Gastrocnemius medialis (tissue), 4 donors: ENCODE measurements at regions not wholly inside any gene's neighbourhood (a gene's known extent, or its start where the extent isn't known, plus 50 kb on each side); places are given as distances from the start of the nearest gene placed in this dataset.
A peak's percentile ranks its signal among the peaks of the same experiment; 100 is the strongest.

Experiments used
- ATAC-seq, 2 donors: fragments of 150-250 bp; one replicate each; pipeline ENCODE4 v1.9.1; 2016
- DNase-seq, 2 donors: peaks; one replicate each; pipeline ENCODE4 v3.0.0-alpha.2; 2019
- H3K27ac ChIP-seq, 4 donors: fragments of 200-600 bp; sonication (generic); 1 replicate in 1 of 4; 2 replicates in 3 of 4; pipeline ENCODE4 v1.5.1; 2016 to 2018; ENCODE audit warnings: mild to moderate bottlenecking in 2 of 4, moderate library complexity in 1 of 4
- H3K27me3 ChIP-seq, 3 donors: fragments of 200-600 bp; sonication (generic) in 2 of 3; 1 replicate in 1 of 3; 2 replicates in 2 of 3; pipeline versions ENCODE4 v1.5.1 to v1.6.0; 2016 to 2019; ENCODE audit warnings: mild to moderate bottlenecking in 1 of 3, moderate library complexity in 1 of 3
- H3K36me3 ChIP-seq, 2 donors: fragments of 200-600 bp; sonication (generic) in 1 of 2; one replicate each; pipeline ENCODE4 v1.5.1; 2017 to 2018
- H3K4me1 ChIP-seq, 2 donors: fragments of 200-600 bp; sonication (generic) in 1 of 2; one replicate each; pipeline ENCODE4 v1.5.1; 2016 to 2017; ENCODE audit warnings: mild to moderate bottlenecking in 2 of 2
- H3K4me3 ChIP-seq, 4 donors: fragments of 200-600 bp; sonication (generic) in 3 of 4; 1 replicate in 1 of 4; 2 replicates in 3 of 4; pipeline ENCODE4 v1.5.1; 2016 to 2019; ENCODE audit warnings: mild to moderate bottlenecking in 2 of 4
- H3K9me3 ChIP-seq, 3 donors: fragments of 200-600 bp; sonication (generic) in 2 of 3; 1 replicate in 1 of 3; 2 replicates in 2 of 3; pipeline ENCODE4 v1.5.1; 2016 to 2019
- POLR2A ChIP-seq, 2 donors: fragments of 450-650 bp; IDR thresholded peaks; one replicate each; pipeline ENCODE4 v1.6.1; 2017; ENCODE audit warnings: antibody characterized with exemption in 2 of 2, mild to moderate bottlenecking in 2 of 2, moderate library complexity in 2 of 2
- in situ Hi-C, 4 donors: fragments of 200-750 bp; cut with MboI; loops; one replicate each; pipeline versions ENCODE4 v1.15.0 to v1.8.0; 2017; ENCODE audit warnings: low sequenced_read_pairs in 4 of 4
- intact Hi-C: fragments of 100-400 bp; cut with DNase I; formaldehyde crosslinking; loops from one replicate; pipeline ENCODE4 v1.15.1; 2023; ENCODE audit warnings: low total_unique reads
- TF ChIP-seq, protein P1 (sequence below), 5 experiments: fragments of 450-650 bp in 3 of 5; fragments of 200-600 bp in 2 of 5; sonication (generic) in 2 of 5; IDR thresholded peaks in 4 of 5; conservative IDR thresholded peaks in 1 of 5; 1 replicate in 4 of 5; 2 replicates in 1 of 5; pipeline ENCODE4 v1.5.1; 2016 to 2019; ENCODE audit warnings: antibody characterized with exemption in 5 of 5, mild to moderate bottlenecking in 3 of 5, moderate library complexity in 3 of 5

GRCh38 chr15:69825941-69826818, 271.5 kb downstream of the TLE3 start:
- H3K27ac ChIP-seq = no peak overlapping the region
- intact Hi-C loops = no loop called here
- no peaks in the 10 kb centered on the region for H3K9me3 ChIP-seq
- no peak overlapping the region for H3K4me3 ChIP-seq
- no peaks in the 10 kb centered on the region for H3K4me1 ChIP-seq
- no peaks in the 10 kb centered on the region for H3K27me3 ChIP-seq
- no peaks in the 10 kb centered on the region for H3K36me3 ChIP-seq
- in situ Hi-C loops = no loop called here
- DNase-seq (no peak), ATAC-seq (no peak)
- TF ChIP-seq POLR2A (IDR thresholded peaks at IDR 0.05) = no peak
- TF ChIP-seq, protein P1, sequence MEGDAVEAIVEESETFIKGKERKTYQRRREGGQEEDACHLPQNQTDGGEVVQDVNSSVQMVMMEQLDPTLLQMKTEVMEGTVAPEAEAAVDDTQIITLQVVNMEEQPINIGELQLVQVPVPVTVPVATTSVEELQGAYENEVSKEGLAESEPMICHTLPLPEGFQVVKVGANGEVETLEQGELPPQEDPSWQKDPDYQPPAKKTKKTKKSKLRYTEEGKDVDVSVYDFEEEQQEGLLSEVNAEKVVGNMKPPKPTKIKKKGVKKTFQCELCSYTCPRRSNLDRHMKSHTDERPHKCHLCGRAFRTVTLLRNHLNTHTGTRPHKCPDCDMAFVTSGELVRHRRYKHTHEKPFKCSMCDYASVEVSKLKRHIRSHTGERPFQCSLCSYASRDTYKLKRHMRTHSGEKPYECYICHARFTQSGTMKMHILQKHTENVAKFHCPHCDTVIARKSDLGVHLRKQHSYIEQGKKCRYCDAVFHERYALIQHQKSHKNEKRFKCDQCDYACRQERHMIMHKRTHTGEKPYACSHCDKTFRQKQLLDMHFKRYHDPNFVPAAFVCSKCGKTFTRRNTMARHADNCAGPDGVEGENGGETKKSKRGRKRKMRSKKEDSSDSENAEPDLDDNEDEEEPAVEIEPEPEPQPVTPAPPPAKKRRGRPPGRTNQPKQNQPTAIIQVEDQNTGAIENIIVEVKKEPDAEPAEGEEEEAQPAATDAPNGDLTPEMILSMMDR (IDR thresholded peaks at IDR 0.05 in 4 of 5, conservative IDR thresholded peaks at IDR 0.05 in 1 of 5) = no peak

DNA sequence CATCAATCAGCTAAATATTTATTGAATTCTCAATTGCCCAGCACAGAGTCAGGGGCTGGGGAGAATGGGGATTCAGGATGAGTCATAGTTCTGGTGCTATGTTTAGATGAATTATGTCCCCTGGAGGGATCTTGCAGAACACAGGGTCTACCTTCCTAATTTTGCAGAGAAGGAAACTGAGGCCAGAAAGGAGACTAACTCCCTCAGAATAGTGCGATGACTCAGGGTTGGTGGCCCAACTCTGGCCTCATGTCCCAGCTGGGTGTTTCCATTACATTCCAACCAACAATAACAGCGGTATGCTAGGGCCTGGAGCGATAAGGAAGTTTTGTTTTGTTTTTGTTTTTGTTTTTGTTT, 270.9 kb downstream of the TLE3 start:
- Histone ChIP-seq H3K4me1 (no peaks in the 10 kb centered on the region), H3K9me3 (no peaks in the 10 kb centered on the region), H3K27ac (no peak overlapping the region), H3K4me3 (no peak overlapping the region), H3K27me3 (no peaks in the 10 kb centered on the region), H3K36me3 (no peaks in the 10 kb centered on the region)
- intact Hi-C loops (no loop called here), in situ Hi-C loops (no loop called here)
- DNase-seq (no peak), ATAC-seq (peak in 1 of 2 donors; percentile 35)
- TF ChIP-seq, protein P1 (IDR thresholded peaks at IDR 0.05 in 4 of 5, conservative IDR thresholded peaks at IDR 0.05 in 1 of 5) = no peak
- TF ChIP-seq POLR2A (IDR thresholded peaks at IDR 0.05) = no peak

- H3K9me3 ChIP-seq = no peaks in the 10 kb centered on the region
- H3K27me3 ChIP-seq = no peaks in the 10 kb centered on the region
- no peak overlapping the region for H3K4me3 ChIP-seq
- no peak for TF ChIP-seq POLR2A (IDR thresholded peaks at IDR 0.05)
- TF ChIP-seq, protein P1 (IDR thresholded peaks at IDR 0.05 in 4 of 5, conservative IDR thresholded peaks at IDR 0.05 in 1 of 5) = no peak
- H3K27ac ChIP-seq = no peak overlapping the region
- in situ Hi-C loops (no loop called here), intact Hi-C loops (no loop called here)
- DNase-seq (no peak), ATAC-seq (peak in 1 of 2 donors; percentile 58)
- no peaks in the 10 kb centered on the region for H3K36me3 ChIP-seq
- H3K4me1 ChIP-seq = no peaks in the 10 kb centered on the region
Measured at GRCh38 chr15:69827751-69828150, 270.0 kb downstream of the TLE3 start.

GRCh38 chr15:69828181-69828828, 269.4 kb downstream of the TLE3 start:
- no peak for ATAC-seq
- Histone ChIP-seq H3K27ac (no peak overlapping the region), H3K27me3 (no peaks in the 10 kb centered on the region), H3K4me1 (no peaks in the 10 kb centered on the region), H3K36me3 (no peaks in the 10 kb centered on the region), H3K9me3 (no peaks in the 10 kb centered on the region), H3K4me3 (no peak overlapping the region)
- in situ Hi-C loops = no loop called here
- TF ChIP-seq, protein P1 (IDR thresholded peaks at IDR 0.05 in 4 of 5, conservative IDR thresholded peaks at IDR 0.05 in 1 of 5) = no peak
- TF ChIP-seq POLR2A (IDR thresholded peaks at IDR 0.05) = no peak
- intact Hi-C loops = no loop called here
- DNase-seq = no peak
